A204.1 (cell line): ENCODE measurements at regions not wholly inside any gene's neighbourhood (a gene's known extent, or its start where the extent isn't known, plus 50 kb on each side); places are given as distances from the start of the nearest gene placed in this dataset.

Source experiments
- FAIRE-seq: peaks from 2 replicates; lab custom pipeline; 2012; peaks lifted over from hg19 to GRCh38; lab: Jason Lieb, UNC

DNA sequence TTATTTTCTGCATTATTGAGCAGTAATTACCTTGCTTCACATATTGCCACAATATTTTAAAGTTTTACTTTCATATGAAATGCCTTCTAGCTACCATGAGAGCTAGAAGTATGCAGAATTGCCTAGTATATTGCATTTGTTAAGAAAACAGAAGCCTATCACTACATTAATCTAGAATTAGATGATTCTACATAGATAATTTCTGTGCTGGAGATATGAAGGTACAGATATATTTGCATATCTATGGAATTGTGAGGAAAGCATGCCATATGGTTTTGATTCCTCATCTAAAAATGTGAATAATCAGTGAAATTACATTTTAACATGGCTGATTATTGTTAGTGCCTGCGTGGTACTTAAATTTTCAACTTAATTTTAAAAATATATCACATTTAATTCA, 1418.3 kb downstream of the NCAM2 start:
- no peak for FAIRE-seq

- no peak for FAIRE-seq
Observed at GRCh38 chr21:22421416-22422180, 1423.4 kb downstream of the NCAM2 start.

GRCh38 chr21:22438428-22439086, 1440.3 kb downstream of the NCAM2 start:
- no peak for FAIRE-seq

DNA sequence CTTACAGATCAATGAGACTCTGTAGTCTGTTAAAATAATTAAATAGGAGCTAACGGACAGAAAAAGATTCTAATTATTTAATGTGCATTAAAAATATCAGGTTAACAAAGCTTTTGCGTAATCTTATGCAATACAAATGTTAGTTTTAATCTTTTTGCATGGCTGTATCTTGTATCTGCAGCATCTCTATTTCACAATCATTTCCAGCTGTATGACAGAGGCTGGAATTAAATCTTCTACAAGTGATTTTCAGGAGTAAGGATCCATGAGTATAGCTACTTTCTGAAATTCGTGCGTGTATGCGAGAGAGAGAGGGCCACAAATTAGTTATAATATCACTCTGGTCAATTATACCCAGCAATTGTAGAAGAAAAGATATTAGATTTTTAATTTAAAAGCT, 1446.8 kb downstream of the NCAM2 start:
- no peak for FAIRE-seq

DNA sequence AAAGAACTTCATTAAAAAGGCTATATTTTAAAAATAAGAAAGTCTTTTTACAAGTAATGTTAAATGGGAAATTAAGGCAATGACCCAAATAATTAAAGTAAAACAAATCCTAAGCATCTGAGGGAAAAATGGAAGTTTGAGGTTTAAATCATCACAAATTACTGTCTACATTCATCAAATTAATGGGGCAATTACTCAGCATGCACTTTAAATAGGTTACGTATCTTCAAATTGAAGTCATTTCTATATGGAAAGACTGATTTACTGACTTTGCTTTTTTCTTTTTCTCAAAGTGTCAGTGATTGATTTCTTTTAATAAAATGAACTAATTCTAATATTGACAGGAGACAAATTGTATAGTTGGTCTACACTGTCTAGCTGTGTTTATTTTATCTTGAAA, 1452.3 kb downstream of the NCAM2 start:
- no peak for FAIRE-seq

- FAIRE-seq, result no peak
Observed at GRCh38 chr21:22456241-22456640, 1458.0 kb downstream of the NCAM2 start.

- no peak for FAIRE-seq
Observed at GRCh38 chr21:22468893-22469292, 1470.7 kb downstream of the NCAM2 start.

DNA sequence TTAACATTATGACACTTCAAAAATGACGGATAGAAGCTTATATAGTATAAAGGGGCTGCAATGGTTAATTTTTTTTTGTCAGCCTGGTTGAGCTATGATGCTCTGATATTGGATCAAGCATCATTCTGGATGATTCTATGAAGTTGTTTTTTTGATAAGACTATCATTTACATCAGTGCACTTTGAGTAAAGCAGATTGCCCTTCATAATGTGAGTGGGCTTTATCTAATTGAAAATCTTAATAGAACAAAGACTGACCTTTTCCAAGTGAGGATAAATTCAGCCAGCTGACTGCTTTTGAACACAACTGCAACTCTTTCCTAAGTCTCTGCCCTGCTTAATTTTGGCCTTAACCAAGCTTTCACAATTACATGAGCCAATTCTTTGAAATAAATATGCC, 1476.2 kb downstream of the NCAM2 start:
- no peak for FAIRE-seq

GRCh38 chr21:22476214-22476613, 1478.0 kb downstream of the NCAM2 start:
- FAIRE-seq, result no peak

GRCh38 chr21:22476726-22477646, 1478.8 kb downstream of the NCAM2 start:
- no peak for FAIRE-seq

DNA sequence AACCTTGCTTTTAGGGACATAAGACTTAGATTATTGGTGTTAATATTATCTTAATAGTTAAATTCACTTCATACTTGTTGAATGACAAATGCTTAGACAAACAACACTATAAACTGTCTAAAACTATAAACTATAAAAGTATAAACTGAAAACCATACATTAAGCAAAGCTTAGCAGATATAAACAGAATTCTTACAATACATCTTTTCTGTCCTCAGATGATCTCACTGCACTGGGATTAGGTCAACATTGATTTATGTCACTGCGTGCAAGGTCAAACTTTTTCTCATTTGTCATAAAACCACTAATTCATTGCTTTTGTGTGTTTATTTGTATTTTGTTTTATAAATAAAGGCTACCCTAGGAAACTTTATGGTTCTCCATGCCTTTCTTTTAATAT, 1491.8 kb downstream of the NCAM2 start:
- no peak for FAIRE-seq

GRCh38 chr21:22516230-22516629, 1518.0 kb downstream of the NCAM2 start:
- FAIRE-seq, result no peak

DNA sequence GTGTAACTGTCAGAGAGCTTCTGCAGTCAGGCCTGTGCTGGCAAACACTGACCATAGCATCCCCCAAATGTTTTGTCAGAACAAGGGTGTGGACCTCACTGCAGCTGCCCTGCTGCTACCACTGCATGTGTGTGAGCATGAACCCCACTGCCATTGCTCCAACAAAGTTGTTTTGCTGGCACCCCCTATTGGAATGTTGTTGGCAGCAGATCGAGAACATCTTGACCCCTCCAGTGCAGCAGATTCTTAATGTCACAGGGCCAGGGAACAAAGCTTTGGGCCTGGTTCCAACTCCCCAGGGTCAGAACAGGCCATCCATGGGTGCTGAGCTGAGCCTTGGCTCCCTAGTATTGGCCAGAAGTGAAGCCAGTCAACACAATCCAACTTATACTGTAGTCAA, 1537.4 kb downstream of the NCAM2 start:
- FAIRE-seq, result no peak

DNA sequence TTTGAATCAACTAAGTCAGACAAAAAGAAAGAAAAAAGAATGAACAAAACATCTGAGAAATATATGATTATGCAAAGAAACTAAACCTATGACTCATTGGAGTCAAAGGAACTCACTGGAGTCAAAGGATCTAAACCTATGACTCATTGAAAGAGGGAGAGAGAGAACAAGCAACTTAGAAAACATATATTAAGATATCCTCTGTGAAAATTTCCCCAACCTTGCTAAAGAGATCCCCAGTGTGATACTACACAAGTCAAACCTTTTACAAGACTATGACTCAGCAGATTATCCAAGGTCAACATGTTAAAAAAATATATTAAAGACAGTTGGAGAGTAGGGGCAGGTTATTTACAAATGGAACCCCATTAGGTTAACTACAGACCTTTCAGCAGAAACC, 1538.3 kb downstream of the NCAM2 start:
- no peak for FAIRE-seq

DNA sequence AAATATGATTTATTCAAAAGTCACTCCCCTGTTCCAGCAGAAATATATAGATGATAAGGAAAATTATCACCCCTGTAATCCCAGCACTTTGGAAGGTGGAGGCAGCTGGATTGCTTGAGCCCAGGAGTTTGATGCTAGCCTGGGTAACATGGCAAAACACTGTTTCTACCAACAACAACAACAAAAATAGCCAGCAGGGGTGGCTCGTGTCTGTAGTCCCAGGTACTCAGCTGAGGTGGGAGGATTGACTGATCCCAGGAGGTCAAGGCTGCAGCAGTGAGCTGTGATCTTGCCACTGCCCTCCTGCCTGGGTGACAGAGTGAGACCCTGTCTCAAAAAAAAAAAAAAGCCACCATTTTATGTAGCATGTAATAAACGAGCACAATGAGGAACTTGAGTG, 1546.5 kb downstream of the NCAM2 start:
- no peak for FAIRE-seq

DNA sequence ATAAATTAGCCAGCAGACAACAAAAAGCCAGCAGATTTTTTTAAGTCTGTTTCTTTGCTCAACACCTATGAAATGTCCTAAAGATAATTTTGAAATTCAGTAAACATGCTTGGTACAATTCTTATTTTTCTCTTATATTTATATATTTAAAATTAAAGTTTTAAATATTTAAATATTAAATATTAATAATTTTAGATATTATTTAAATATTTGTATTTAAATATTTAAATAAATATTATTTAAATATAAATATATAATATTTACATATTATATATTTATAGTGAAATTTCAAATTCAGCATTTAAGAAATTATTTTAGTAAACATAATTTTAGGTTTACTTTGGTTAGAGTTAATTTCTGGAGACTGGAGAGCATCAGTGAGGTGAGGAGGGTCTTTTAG, 1554.2 kb downstream of the NCAM2 start:
- peak; percentile 99 for FAIRE-seq

DNA sequence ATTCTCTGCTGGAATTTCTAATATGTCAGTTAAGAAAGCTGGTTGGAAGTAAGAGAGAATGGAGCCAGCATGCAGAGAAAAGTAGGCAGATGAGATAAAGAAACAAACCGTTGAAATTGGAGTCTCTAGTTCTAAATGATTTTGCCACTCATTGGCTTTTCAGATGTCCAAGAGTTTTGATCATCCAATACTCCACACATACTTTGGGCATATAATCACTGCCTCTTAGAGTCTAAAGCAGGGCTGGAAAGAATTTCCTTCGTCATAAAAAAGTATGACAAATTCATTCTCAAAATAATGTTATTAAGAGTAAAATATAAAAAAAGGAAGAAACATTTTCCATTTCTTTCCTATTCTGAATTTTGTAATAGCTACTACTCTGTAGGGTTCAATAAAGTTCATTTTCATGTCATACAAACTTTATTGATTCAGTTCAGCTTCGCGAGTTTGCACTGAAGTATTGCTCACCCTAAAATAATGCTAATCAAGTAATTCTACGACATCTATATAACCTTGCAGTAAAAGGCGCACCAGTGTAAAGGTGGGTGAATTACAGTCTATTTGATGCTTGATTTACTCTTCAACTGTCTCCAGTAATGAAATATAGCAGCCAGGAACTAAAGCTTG, 1556.6 kb downstream of the NCAM2 start:
- no peak for FAIRE-seq

DNA sequence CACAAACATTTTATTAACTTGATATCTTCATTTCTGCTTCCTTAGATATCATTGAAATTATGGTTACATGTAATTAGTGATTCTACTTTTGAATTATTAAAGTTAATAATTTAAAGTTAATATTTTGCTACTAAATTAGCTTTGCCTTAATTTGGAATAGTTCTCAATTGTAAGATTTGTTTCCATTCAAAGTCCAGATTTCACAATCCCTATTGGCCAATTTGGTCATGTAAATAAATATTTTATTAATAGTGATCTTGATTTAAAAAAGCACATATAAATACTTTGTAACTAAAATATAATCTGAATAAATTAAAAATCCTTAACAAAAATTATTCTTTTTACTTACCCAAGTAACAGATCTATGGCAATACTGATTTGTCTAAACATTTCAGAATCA, 1558.6 kb downstream of the NCAM2 start:
- no peak for FAIRE-seq

DNA sequence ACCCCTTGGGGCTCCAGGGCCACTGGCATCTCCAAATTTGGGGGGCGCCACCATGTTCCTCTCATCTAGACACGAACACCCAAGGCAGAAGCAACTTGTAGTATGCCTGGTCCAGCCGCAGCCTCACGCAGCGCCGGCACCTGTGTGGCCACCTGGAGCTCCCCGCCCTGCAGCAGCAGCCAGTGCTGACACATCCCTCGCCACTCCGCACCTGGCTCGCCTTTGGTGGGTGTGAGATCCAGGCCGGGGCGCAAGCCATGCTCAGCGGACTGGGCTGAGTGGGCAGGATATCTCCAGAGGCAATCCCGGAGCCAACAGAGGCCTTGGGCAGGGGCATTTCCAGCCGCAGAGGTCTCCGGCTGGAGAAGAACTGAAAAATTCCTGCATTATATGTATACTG, 1563.7 kb downstream of the NCAM2 start:
- FAIRE-seq, result no peak

DNA sequence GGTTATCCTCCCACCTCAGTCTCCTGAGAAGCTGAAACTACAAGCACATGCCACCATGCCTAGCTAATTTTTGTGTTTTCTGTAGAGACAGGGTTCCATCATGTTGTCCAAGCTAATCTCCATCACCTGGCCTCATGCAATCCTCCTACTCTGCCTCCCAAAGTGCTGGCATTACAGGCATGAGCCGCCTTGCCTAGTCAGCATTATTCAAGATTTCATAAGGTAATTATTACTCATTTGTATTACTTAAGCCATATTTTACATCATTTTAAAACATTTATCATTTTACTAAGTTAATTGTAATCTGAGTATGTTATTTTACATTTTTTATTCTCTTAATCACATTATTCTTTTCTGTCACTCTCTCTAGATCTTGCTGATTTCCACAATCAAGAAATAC, 1575.6 kb downstream of the NCAM2 start:
- FAIRE-seq, result no peak

DNA sequence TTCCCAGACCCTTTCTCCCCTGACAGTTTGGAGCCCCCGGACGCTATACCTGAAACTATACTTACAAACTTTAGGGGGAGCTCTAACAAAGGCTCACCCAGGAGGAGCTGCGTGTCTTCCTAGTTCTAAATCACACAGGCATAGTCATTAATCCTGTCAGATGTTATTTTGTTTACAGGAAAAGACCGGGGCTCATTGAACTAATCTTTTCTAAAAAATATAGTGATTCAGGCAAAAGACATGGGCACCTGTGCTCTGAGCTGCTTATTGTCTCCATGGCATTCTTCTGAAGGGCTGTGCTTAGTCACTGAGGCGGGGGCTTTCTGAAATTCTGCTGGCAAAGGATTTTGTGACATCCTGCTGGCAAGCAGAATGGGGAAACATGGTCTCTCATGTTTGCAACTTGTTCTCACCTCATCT, 1577.0 kb downstream of the NCAM2 start:
- no peak for FAIRE-seq

DNA sequence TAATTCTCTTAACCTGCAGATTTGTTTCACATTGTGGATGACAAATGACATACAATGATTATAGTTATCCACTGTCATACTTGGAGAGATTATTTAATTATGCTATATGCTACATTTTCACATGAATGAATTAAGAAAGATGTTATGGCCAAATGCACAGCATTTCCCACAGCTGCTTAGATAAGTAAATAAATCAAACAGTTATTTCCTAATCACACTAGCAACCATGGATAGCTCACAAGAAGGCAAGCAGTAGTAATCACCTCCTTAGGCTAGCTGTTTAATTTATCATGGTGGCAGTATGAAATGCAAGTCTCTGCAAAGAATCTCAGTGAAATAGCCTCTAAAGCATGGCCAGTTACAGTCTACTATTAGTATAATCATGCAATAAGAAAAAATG, 1581.5 kb downstream of the NCAM2 start:
- FAIRE-seq, result no peak

DNA sequence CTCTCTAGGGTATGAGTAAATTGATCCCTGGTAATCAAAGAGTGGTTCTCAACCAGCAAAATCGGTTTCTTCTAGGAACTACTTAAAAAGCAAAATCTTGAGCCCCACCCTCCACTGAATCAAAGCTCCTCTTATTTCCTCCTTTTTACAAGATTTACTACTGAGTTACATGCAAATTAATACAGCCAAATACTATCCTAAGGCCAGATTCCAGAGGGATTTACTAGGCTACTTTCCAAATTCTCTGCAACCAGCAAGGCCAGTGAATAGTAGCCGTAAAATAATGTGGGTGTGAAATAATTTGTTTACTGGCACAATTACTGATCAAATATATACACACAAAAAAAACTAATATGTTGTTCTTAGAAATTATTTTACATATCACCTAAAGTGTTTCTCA, 1583.8 kb downstream of the NCAM2 start:
- no peak for FAIRE-seq
